ENCODE measurements at regions not wholly inside any gene's neighbourhood (a gene's known extent, or its start where the extent isn't known, plus 50 kb on each side); places are given as distances from the start of the nearest gene placed in this dataset.
A peak's percentile ranks its signal among the peaks of the same experiment; 100 is the strongest.

- TF ChIP-seq CTCF (IDR thresholded peaks at IDR 0.05; ENCODE audit: control insufficient read depth, insufficient read depth, low read depth, low read length, missing control alignments): no peak
Observed at GRCh38 chr17:83159204-83160049, 80.0 kb downstream of the METRNL start.

GRCh38 chr17:83160443-83161297 is 81.3 kb downstream of the METRNL start:
- no peak for DNase-seq (ENCODE audit: low read depth)
- no peak for TF ChIP-seq CTCF (IDR thresholded peaks at IDR 0.05; ENCODE audit: control insufficient read depth, insufficient read depth, low read depth, low read length, missing control alignments)
- H3K4me3 ChIP-seq (ENCODE audit: control insufficient read depth, low read depth, low read length): no peak overlapping the region

More at GRCh38 chr17:83159204-83160049, 80.0 kb downstream of the METRNL start:
- DNase-seq (ENCODE audit: low read depth): no peak
- no peak overlapping the region for H3K4me3 ChIP-seq (ENCODE audit: control insufficient read depth, low read depth, low read length)

GRCh38 chr17:83161298-83162034 is 82.1 kb downstream of the METRNL start:
- H3K4me3 ChIP-seq (ENCODE audit: control insufficient read depth, low read depth, low read length): no peak overlapping the region
- TF ChIP-seq CTCF (IDR thresholded peaks at IDR 0.05; ENCODE audit: control insufficient read depth, insufficient read depth, low read depth, low read length, missing control alignments): no peak
- DNase-seq (ENCODE audit: low read depth): peak; percentile 63

GRCh38 chr17:83162035-83162745 is 82.8 kb downstream of the METRNL start:
- DNase-seq (ENCODE audit: low read depth): no peak
- H3K4me3 ChIP-seq (ENCODE audit: control insufficient read depth, low read depth, low read length): no peak overlapping the region
- no peak for TF ChIP-seq CTCF (IDR thresholded peaks at IDR 0.05; ENCODE audit: control insufficient read depth, insufficient read depth, low read depth, low read length, missing control alignments)

GRCh38 chr17:83164490-83164889 is 85.1 kb downstream of the METRNL start:
- no peak for TF ChIP-seq CTCF (IDR thresholded peaks at IDR 0.05; ENCODE audit: control insufficient read depth, insufficient read depth, low read depth, low read length, missing control alignments)
- no peak overlapping the region for H3K4me3 ChIP-seq (ENCODE audit: control insufficient read depth, low read depth, low read length)
- DNase-seq (ENCODE audit: low read depth): no peak
